ENCODE measurements at regions not wholly inside any gene's neighbourhood (a gene's known extent, or its start where the extent isn't known, plus 50 kb on each side); places are given as distances from the start of the nearest gene placed in this dataset.

DNA sequence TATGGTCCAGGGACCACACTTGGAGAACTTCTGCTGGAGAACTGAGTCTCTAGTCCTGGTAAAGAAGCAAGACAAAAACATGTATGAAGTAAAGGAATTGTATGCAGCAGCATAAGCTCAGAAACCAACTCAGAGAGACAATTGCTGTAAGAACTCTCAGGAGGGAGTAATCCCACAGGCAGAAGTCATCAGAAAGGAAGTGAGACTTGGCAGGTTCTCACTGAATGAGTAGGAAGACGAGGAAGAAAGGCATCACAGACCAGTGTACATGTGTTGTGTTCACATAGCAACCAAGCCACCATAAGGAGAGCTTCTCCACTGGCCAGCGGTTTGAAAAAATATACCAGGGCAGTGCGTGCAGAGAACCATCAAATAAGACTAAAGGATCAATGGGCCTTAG lies 57.9 kb upstream of the FST start:
- FAIRE-seq = no peak

DNA sequence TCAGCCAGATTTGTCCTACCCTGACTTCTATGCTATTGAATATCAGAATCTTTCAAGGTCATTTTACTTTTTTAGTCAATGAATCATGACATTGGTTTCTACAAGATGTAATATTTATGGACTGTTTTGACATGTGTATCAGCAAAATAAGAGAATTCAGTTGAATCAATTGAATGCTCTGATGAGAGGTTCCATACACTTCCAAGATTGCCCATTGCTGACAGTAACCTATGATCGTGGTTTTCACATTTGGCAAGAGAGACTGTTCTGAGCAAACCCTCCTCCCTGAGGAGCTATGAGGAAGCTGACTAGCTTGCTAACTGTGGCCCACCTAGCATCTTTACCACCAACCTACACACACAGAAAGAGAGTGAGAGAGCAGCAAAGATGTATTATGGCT lies 56.7 kb upstream of the FST start:
- no peak for FAIRE-seq

- no peak for FAIRE-seq
These were observed 55.5 kb upstream of the FST start for GRCh38 chr5:53424686-53425615.

GRCh38 chr5:53425687-53426511 lies 54.5 kb upstream of the FST start:
- FAIRE-seq = peak; percentile 62

DNA sequence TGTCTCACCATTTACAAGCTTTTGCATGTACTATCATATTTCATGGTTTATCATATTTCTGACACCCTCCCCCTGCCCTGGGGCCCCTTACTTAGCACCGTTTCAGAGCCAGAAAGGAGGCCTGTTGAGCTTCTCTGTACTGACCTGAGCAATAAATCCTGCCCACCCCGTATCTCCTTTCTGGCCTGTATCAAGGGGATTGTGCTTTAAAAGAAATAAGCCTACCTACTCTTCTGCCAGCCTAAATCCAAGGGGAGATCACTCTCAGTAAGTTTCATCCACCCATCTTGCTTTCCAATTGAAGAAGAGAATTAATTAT lies 54.0 kb upstream of the FST start:
- FAIRE-seq = no peak

DNA sequence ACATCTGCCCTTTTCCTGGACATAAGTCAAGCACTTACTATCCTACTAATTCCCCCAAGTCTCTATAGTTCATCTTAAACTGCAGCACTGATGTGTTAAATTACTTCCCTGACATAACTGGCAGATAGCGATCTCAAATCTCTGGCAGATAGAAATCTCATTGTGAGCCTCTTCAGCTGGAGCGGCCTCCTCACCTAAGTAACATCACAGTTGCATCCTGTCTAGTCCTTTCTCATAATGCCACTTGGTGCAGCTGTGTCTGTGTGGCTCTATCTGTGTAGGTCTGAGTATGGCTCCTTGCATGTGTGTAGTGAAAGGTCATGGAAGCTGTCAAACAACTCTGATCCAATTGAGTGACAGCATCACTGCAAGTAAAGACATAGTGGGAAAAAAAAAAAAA lies 53.6 kb upstream of the FST start:
- no peak for FAIRE-seq

- no peak for FAIRE-seq
These were observed 52.5 kb upstream of the FST start for GRCh38 chr5:53427965-53428364.

DNA sequence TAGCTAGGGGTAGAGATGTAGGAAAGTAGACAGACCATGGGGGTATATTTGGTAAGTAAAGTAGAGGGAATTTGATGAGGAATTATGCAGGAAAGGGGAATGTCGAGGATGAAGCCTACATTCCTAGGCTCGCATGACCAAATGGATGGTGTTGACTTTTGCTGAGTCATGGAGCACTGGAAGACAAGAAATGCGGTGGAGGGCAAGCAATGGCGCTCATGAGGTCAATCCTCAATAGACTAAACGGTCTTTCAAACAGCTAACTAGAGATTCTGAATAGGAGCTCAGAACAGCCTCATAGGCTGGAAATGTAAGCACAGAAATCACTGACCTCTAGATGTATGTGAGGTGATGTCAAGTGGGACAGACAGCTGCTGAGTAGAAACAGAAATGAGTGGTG lies 50.7 kb upstream of the FST start:
- no peak for FAIRE-seq

DNA sequence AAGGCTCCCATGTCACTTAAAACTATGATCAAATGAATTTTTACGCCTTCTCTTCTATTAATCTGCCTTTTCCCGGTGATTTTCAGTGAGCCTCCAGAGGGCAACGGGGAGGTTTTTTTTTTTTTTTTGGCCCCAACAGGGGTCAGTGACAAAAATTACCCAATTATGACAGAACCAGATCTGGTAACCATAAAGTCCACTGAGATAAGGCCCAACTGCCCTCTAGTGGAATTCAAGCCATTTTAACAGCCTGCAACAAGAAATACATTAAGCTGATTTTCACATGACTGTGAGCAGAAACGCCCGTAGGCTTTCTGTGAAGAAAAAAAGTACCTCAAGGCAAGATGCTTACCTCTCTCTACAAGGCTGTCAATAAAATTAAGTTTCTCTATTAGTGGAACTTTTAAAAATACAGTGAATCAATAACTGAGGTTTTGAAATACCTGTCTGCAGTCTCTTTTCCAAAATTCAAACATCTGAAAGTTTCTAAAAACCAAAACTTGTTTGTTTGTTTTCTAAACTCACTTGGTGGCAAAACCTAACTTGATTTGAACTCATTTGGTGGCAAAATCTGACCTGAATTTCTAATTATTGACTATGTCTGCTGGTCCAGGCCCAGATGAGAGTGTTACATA lies 49.7 kb upstream of the FST start:
- no peak for FAIRE-seq
